Left colon (tissue), 2 donors: ENCODE measurements at regions not wholly inside any gene's neighbourhood (a gene's known extent, or its start where the extent isn't known, plus 50 kb on each side); places are given as distances from the start of the nearest gene placed in this dataset.
"Not testable (repeated sequence)": the region's sequence is repeated elsewhere in the genome, so short reads cannot be mapped to it uniquely, and the experiment has no call there.

ENCODE experiments used
- ATAC-seq: fragments of 200-7000 bp; cut with Tn5 transposase; one replicate; pipeline ENCODE4 v1.9.1; 2020; ENCODE audit warnings: mild to moderate bottlenecking, moderate library complexity
- DNase-seq, 2 donors: peaks; one replicate each; pipeline ENCODE4 v3.0.0-alpha.2; 2020
- intact Hi-C, 2 donors: fragments of 100-400 bp; cut with DNase I in 1 of 2; cut with micrococcal nuclease in 1 of 2; formaldehyde crosslinking; loops; one replicate each; pipeline versions ENCODE4 v1.11.2 to v1.14.0; 2022; cut with DNase I, micrococcal nuclease
- donor health status: DM: no; HTN: no; CAD: no.
- donor health status: DM: yes; HTN: yes; CAD: no.

GRCh38 chr2:47964277-47964676, 58.0 kb upstream of the FBXO11 start:
- ATAC-seq (no peak), DNase-seq (no peak)
- intact Hi-C loops = no loop called here

- DNase-seq (no peak), ATAC-seq (peak; percentile 48)
- intact Hi-C loops = no loop called here
Measured at GRCh38 chr2:47964722-47965434, 58.6 kb upstream of the FBXO11 start.

- not testable (repeated sequence) for ATAC-seq
Measured at GRCh38 chr2:47976728-47977127, 70.4 kb upstream of the FBXO11 start.

GRCh38 chr2:47984041-47984440, 77.7 kb upstream of the FBXO11 start:
- intact Hi-C loops = no loop called here
- DNase-seq (no peak), ATAC-seq (no peak)

More at GRCh38 chr2:47976728-47977127, 70.4 kb upstream of the FBXO11 start:
- intact Hi-C loops, DNase-seq: not testable (repeated sequence)

GRCh38 chr2:47990503-47990902, 84.2 kb upstream of the FBXO11 start:
- DNase-seq (no peak), ATAC-seq (no peak)
- intact Hi-C loops = no loop called here

- ATAC-seq = no peak
- intact Hi-C loops = no loop called here
- DNase-seq = no peak
Measured at GRCh38 chr2:47992671-47993070, 86.4 kb upstream of the FBXO11 start.

- intact Hi-C loops = no loop called here
- no peak for DNase-seq
- no peak for ATAC-seq
Measured at GRCh38 chr2:47996808-47997207, 90.5 kb upstream of the FBXO11 start.

GRCh38 chr2:47999512-47999911, 93.2 kb upstream of the FBXO11 start:
- no peak for DNase-seq
- intact Hi-C loops = no loop called here
- ATAC-seq = no peak

GRCh38 chr2:48001498-48001897, 95.2 kb upstream of the FBXO11 start:
- DNase-seq = no peak
- peak; percentile 33 for ATAC-seq
- intact Hi-C loops = no loop called here

GRCh38 chr2:48006094-48006493, 99.8 kb upstream of the FBXO11 start:
- intact Hi-C loops = no loop called here
- DNase-seq = no peak
- ATAC-seq = no peak

GRCh38 chr2:48007699-48008268, 101.5 kb upstream of the FBXO11 start:
- intact Hi-C loops = no loop called here
- DNase-seq = no peak
- ATAC-seq = no peak

- ATAC-seq = no peak
- DNase-seq = no peak
- intact Hi-C loops = no loop called here
Measured at GRCh38 chr2:48009256-48009655, 103.0 kb upstream of the FBXO11 start.

GRCh38 chr2:48015421-48015820, 109.1 kb upstream of the FBXO11 start:
- DNase-seq (no peak), ATAC-seq (no peak)
- intact Hi-C loops = no loop called here

- DNase-seq (no peak), ATAC-seq (no peak)
- intact Hi-C loops = no loop called here
Measured at GRCh38 chr2:48016225-48017019, 110.1 kb upstream of the FBXO11 start.

- ATAC-seq = no peak
- intact Hi-C loops = no loop called here
- no peak for DNase-seq
Measured at GRCh38 chr2:48017136-48017535, 110.8 kb upstream of the FBXO11 start.

GRCh38 chr2:48018480-48018879, 112.2 kb upstream of the FBXO11 start:
- DNase-seq (no peak), ATAC-seq (no peak)
- intact Hi-C loops = no loop called here

- no peak for DNase-seq
Measured at GRCh38 chr2:48026865-48027264, 120.6 kb upstream of the FBXO11 start.

GRCh38 chr2:48032765-48033164, 126.5 kb upstream of the FBXO11 start:
- intact Hi-C loops = no loop called here
- no peak for ATAC-seq
- no peak for DNase-seq

More at GRCh38 chr2:48026865-48027264, 120.6 kb upstream of the FBXO11 start:
- no peak for ATAC-seq
- intact Hi-C loops = no loop called here

GRCh38 chr2:48034295-48034694, 128.0 kb upstream of the FBXO11 start:
- ATAC-seq = no peak
- intact Hi-C loops = no loop called here

GRCh38 chr2:48036312-48036711, 130.0 kb upstream of the FBXO11 start:
- intact Hi-C loops = no loop called here
- ATAC-seq (no peak), DNase-seq (no peak)

More at GRCh38 chr2:48034295-48034694, 128.0 kb upstream of the FBXO11 start:
- no peak for DNase-seq
